ENCODE measurements at regions not wholly inside any gene's neighbourhood (a gene's known extent, or its start where the extent isn't known, plus 50 kb on each side); places are given as distances from the start of the nearest gene placed in this dataset.
"Not testable (repeated sequence)": the region's sequence is repeated elsewhere in the genome, so short reads cannot be mapped to it uniquely, and the experiment has no call there.

DNA sequence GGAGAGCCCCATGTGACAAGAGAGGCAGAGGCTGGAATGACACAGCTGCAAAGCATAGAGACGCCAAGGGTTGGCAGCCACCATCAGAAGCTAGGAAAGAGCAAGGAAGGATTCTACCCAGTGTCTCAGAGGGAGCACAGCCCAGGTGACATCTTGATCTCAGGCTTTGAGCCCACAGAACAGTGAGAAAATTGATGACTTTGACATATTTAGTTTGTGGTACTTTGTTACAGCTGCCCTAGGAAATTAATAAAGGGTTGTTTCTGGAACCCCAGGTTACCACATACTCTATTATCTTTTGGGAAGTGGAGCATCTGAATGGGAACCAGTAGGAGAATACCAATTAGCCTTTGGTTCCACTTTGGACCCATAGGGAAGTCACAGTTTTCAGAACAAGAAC, 231.7 kb downstream of the ZNF621 start:
- no peak for DNase-seq

DNA sequence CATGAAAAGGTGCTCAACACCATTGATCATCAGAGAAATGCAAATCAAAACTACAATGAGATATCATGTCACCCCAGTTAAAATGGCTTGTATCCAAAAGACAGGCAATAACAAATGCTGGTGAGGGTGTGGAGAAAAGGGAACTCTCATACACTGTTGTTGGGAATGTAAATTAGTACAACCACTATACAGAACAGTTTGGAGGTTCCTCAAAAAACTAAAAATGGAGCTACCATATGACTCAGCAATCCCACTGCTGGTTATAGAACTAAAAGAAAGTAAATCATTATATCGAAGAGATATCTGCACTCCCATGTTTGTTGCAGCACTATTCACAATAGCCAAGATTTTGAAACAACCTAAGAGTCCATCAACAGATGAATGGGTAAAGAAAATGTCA, 238.0 kb downstream of the ZNF621 start:
- DNase-seq: not testable (repeated sequence)

DNA sequence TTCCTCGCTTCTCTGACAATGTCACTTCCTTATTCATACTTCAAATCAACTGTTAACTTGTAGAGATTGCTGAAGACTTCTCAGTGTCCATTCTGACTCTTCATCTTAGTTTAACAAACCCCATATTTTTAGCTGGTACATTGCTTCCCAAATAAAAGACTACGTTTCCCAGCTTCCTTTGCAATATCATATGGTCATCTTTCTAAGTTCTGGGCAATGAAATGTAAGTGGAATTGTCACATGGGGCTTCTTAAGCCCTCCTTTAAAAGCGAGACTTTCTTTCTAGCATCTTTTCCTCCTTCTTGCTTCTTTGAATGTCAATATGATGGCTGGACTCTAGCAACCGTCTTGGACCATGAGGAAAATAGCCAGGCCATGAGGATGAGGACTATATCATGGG, 239.0 kb downstream of the ZNF621 start:
- no peak for DNase-seq

DNA sequence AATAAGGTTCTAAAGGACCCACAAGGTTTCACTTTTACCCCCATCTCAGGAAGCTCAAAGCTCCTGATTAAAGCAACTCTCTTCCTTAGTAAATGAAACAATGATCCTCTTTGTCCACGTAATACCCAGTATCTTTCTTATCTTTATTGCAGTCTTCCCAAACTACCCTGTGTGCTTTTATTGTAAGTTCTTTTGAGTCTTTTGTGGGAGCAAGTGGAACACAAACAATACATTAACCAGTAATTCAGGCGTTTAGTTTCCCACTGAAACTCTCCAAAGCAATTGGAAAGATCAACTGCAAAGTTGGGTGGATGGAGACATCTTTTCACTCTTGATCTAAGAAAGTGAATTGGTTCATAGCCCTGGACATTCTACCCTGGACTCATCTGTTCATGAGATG, 240.0 kb downstream of the ZNF621 start:
- DNase-seq: no peak

DNA sequence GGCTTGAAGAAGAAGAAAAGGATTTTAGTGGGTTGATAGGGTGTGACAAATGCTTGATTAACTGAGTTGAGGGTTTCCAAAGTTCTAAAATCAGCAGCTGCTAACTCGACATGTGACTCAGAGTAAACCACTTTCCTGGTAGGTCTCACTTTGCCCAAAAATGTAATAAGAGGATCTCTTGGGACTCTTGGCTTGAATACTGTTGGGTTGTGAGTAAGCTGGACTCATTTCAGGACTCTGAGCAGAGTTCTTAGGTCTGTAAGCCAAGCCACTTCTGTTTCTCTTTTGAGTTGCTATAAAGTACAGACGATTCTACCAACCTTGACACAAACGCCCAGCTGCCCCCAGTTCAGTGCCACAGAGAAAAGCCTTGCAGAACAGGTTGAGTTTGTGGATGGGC, 241.1 kb downstream of the ZNF621 start:
- peak; percentile 9 for DNase-seq

DNA sequence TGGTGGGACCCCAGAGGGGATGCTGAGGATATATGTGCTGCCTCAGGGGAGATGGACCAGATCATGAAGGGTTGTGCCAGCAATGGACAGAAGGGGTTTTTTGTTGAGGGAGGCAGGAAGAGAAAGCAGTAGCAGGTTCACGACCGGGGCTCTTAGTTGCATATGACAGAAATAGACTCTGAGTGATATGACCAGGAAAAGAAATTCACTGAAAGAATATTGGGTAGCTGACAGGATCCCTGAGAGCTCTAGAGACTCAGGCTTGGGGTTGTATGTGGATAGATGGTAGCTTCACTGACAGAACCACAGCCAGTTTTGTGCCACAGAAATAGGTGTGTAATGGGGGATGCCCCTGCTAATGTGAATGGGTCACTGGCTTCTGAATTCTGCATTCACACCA, 241.6 kb downstream of the ZNF621 start:
- DNase-seq: no peak

DNA sequence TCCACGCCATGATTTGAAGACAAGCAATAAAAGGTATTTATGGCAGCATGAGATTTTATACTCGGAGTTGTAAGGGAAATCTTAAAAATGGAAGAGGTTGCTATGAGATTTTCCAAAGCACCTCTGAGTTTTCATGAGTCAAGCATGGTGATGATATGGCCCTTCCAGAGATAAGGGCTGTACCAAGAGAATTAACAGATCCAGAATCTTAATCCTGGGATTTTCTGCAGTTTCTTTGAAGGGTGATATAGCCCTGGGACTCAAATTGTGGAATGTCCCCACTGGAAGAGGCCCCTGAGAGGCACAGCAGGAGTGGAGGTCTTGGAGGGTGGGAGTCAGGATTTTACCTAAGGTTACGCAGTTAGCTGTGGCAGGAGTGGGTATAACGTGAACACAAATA, 243.3 kb downstream of the ZNF621 start:
- DNase-seq: no peak

DNA sequence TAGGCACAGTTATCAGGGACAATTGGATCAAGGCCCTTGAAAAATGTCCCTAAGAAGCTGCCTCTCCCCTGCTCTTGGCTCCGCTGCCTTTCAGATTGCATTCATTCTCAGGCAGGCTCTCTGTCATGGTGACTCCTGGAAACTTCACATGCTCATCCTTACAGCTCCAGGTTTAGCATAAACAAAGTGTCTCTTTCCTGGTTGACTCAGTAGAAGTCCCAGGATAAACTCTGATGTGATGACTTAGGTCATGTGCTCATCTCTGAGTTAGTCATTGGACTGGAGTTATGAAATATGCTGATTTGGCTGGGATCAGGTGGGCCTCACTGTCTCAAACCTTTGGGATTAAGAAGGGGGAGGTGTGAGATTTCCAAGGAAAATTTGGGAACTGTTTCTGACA, 243.8 kb downstream of the ZNF621 start:
- no peak for DNase-seq

DNA sequence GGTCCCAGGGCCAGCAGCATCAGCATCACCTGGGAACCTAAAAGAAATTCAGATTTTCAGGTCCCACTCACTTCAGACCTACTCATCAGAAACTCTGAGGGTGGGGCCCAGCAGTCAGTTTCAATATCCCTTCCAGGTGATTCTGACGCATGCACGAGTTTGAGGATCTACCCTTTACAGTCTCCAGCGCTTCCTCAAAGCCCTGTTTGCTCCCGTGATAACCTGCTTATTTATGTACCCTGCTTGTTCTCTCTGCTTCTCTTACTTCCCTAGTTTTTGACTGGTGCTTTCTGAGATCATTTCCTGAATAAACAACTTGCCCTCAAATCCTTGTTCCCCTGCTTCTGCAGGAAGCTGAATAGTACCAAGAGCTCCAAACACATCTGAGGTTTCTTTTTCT, 245.3 kb downstream of the ZNF621 start:
- no peak for DNase-seq

DNA sequence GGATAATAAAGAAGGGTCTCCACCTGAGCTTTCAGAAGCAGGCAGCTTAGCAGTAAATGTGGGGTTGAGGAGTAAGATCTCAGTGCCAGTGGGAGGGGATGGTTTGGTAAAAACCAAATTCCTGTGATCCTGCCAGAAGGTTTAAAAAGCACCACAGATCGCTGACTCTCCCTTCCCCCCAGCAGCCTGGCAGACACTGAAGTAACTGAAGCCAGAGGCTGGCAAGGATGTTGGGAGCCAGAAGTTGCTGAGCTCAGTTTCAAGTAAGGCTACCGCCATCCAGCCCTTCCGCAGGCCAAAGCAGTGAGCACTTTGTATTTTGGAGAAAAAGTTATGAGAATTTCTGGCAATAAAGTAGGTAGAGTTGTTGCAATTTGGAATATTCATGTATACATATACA, 246.4 kb downstream of the ZNF621 start:
- no peak for DNase-seq

DNA sequence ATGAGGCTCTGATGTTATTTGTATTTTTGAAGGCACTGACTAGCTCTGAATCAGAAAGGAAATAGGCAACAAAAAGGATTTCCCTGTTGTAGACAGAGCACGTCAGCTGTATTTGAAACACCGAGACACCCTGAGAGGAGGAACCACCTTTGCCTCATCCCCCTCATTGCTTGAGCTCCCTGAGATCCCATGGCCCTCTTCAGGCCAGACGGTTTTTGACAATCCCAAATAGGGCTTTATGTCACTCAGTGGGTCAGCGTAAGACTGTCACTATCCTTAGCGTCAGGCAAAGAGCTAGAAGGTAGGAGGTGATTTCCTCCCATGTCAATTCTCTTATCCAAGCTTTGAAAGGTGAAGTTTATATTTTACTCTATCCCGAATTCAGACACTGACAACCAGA, 254.3 kb downstream of the ZNF621 start:
- no peak for DNase-seq

DNA sequence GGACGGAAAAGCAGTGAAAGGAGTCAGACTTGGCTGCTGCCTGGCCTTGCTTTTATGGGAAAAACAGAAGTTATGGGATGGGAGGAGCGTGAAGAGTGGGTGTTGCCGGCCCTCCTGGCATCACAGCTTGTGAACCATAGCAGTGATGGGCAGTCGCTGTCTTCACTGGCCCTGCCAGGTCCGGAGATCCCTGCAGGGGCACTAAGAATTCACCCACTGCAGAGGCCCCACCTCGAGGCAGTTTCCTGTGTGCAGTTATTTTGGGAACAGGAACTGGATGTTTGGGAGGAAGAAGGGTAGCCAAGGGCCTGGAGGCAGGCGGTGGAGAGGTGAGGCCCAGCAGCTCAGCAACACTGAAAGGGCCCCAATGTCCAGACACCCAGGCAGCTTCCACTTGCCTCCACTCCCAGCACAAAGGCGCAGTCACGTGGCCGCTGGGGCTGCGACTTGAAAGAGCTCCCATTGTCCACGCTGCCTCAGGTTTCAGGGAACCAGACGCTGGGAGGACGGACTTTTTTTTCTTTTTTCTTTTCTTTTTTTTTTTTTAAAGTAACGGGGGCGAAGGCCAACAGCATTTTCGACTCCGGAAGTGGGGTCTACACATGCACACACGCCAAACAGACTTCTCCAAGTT, 255.6 kb downstream of the ZNF621 start:
- DNase-seq: peak; percentile 62

DNA sequence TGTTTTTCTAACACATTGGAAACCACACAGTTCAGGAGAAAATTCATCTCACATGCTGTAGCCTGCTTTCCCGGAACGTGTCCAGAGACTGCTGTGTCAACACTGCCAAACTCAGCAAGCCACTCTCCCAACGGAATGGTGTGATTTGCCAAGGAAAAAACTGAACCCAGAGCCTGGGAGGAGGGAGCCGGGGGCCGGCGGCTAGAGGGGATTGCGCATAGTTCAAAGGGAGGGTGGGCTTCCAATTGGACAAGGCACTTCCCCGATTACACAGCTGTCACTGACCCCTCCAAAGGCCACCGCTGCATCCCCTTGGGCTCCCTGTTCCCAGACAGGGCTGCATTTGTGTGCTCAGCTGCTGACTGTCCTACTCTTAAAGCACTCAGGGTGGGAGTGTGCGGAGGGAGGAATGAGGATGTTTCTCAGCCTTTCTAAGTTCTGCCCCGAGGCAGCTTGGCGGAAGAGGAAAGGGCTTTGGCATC, 256.2 kb downstream of the ZNF621 start:
- DNase-seq: peak; percentile 36

DNA sequence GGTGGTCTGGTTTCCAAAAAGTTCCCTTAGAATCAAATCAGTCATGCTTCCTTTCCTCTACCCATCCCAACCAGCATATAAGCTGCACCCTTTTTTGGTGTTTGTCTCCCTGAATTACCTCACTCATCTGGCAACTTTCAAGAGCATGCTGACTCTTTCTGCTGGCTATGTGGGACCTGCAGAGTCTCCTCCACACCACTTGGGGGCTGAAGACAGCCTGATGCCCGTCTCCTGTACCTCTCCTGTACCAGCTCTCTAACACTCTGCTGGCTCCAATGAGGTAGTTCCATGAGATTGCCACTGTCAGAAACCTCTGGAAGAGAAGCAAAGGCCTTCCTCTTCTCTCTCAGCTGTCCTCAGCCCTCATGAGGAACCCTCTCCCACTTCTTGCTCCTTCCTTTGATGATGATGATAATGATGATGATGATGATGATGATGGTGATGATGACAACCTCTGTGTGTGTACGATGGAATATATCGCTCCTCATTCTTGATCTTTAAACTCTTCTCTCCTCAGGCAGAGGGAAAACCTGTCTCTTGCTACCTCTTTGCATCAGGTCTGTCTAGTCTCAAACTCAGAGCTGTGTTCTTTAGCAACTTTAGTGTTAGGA, 257.5 kb downstream of the ZNF621 start:
- DNase-seq: no peak

DNA sequence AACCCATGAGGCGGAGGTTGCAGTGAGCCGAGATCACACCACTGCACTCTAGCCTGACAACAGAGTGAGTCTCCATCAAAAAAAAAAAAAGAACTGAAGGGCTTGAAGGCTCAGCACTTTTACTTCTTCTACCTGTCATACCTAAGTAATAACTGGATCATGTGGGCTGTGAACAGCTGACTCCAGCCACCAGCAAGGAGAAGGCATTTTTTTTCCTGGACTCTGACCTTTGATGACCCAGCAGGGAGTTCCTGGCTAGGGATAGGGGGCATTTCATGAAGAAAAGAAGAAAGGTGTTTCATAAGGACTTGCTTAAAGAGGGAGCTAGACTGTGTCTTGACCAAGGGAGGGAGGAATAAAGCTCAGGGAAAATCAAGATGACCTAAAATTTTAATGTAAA, 266.0 kb downstream of the ZNF621 start:
- no peak for DNase-seq

DNA sequence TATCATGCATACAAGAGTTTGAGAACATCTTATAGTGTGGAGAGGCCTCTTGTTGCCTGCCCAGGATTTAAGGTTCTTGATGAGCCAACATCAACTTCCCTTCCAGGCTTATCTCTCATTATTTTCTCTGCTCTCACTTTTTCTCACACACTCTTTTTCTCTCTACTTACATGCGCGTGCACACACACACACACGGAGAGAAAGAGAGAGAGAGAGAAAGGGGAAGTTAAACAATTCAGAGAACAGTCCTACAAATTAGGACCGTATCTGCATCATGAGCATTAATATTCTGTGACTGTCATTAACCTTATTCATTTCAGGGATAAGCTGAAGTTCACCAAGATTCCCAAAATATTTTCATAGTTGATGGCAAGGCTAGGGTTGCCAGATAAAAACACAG, 269.0 kb downstream of the ZNF621 start:
- DNase-seq: no peak

DNA sequence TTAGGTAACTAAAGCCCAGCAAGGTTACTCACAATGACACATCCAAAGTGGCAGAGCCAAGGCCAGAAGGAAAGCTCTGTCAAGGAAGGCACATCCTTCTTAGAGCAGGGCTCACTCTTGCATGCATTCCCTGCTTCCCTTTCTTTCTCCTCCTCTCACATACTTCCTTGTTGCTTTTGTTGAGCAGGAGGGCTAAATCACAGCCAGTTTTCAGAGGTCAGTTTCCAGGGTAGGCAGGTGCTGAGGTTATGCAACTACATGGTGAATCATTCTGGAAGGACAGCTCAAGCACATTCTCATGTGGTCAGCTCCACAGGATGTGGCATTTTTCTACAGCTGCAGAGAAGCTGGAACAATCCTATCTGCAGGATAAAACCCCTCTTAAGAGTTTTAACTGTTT, 275.6 kb downstream of the ZNF621 start:
- peak; percentile 54 for DNase-seq

DNA sequence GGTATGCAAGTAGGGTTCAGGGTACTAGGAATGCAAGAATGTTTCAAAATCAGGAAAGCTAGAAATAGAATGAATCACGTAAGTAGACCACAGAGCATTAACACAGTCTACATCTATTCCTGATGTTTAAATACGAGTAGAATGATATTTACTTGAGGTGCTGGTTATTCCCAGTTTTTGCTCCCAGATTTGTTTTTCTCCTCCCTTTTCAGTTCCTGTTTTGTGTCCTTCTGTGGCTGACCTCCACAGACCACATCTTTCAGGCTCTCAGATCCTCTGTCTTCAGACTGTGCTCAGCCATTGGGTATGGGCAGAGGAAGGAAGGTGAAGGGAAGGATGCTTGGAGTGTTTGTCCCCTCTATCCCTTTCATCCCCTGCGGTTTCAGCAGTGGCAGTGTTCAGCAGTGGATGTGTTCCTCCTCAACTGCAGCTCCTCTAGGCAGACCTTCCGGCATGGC, 276.6 kb downstream of the ZNF621 start:
- no peak for DNase-seq

DNA sequence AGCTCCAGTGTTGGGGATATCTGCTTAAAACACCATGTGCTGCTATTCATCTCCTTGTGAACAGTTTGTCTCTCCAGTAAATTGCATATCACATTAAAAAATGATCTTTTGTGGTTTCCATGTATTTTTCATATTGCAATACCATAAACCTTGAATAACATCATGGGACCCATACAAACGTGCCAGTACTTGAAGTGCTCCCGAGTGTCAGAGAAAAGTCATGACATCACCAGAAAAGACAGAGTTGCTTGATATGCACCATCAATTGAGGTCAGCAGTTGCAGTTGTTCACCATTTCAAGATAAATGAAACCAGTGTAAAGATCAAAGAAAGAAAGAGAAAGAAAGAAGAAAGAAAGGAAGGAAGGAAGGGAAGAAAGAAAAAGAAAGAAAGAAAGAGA, 278.6 kb downstream of the ZNF621 start:
- no peak for DNase-seq

DNA sequence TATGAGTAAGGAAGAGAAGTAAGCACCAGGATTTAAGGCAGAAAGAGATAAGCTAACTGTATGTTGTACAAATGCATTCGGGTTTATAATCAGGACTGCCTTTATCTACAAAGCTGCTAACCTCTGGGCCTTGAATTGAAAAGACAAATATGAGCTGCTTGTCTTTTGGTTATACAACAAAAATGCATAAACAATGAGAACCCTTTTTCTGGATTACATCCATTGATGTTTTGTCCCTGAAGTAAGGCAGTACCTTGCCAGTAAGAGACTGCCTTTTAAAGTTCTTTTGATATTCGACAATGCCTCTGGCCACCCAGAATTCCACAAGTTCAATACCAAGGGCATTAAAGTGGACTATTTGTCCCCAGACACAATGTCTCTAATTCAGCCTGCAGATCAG, 280.7 kb downstream of the ZNF621 start:
- no peak for DNase-seq

DNA sequence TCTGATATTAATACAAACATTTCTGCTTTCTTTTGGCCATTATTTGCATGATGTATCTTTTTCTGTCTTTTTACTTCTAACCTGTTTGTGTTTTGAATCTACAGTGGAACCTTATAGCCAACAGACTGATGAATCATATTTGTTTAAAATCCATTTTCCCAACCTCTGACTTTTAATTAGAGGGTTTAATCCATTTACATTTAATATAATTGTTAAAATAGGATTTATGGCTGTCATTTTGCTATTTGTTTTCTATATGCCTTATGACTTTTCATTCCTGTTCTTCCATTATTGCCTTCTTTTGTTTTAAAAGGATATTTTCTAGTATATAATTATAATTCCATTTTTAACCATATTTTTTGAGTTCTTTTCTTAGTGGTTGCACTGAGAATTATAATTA, 286.1 kb downstream of the ZNF621 start:
- no peak for DNase-seq

DNA sequence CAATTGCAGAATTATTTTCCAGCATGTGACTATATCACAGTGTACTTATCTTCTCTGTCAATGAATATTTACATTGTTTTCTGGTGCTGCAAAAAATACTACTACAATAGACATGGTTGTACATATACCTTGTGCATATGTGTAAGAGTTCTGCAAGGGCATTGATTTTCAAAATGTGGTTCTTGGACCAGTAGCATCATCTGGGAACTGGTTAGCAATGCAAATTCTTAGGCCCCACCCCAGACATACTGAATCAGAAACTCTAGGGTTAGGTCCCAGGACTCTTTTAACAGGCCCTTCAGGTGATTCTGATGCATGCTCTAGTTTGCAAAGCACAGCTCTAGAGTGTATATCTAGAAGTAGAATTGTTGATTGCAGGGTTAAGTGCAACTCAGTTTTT, 292.3 kb downstream of the ZNF621 start:
- DNase-seq: no peak

DNA sequence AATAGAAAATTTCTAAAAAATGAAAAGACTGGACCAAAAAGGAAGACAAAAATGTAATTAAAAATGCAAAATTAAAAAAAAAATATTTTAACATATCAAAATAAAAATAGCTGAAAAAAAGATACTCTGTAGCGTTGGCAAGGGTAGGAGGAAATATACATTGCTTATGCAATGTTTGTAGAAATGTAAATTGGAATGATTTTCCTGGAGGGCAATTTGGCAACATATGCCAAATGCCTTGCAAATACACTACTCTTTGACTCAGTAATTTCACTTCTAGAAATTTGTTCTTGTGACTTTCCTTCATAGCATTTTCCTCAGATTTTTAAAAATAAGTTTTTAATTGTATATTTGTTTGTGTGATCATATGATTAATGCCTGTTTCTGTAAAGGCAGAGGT, 296.6 kb downstream of the ZNF621 start:
- no peak for DNase-seq

DNA sequence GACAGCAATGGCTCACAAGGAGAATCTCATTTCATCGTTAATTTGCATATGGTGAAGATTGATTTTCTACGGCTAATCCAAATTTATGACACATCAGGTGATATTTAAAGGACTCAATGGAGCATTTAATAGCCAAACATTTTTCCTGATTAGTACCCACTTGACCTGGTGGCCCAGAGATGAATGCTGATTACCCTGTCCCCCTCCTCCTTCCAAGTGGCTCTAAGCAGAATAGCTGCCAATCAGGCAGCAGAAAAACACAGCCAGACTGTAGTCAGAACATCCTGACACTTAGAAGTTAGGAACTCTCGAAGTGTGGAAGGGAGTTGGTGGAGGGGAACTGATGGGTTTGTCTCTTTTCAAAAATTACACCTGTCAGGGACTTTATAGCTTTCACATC, 302.5 kb downstream of the ZNF621 start:
- no peak for DNase-seq

Measured in fibroblast of skin of back (primary cell).